GM23248 (cell line): ENCODE measurements at regions not wholly inside any gene's neighbourhood (a gene's known extent, or its start where the extent isn't known, plus 50 kb on each side); places are given as distances from the start of the nearest gene placed in this dataset.

ENCODE experiments used
- DNase-seq: peaks from one replicate; pipeline ENCODE4 v3.0.0-alpha.2; 2015
- H2AFZ ChIP-seq: fragments of 200-600 bp; sonication (generic); 2 replicates; pipeline ENCODE4 v1.6.1; 2016; ENCODE audit warnings: antibody characterized with exemption
- H3F3A ChIP-seq: fragments of 200-600 bp; sonication (generic); 2 replicates; pipeline ENCODE4 v1.6.1; 2016; ENCODE audit warnings: mild to moderate bottlenecking, antibody characterized with exemption, mixed run types; ENCODE audit not compliant: insufficient read depth
- H3K27ac ChIP-seq: fragments of 200-600 bp; sonication (generic); 2 replicates; pipeline ENCODE4 v1.5.1; 2016; ENCODE audit warnings: mild to moderate bottlenecking
- H3K27me3 ChIP-seq: fragments of 200-600 bp; sonication (generic); replicated peaks from 2 replicates; pipeline ENCODE4 v1.6.1; 2016; ENCODE audit warnings: mild to moderate bottlenecking; ENCODE audit not compliant: insufficient read depth
- H3K36me3 ChIP-seq: fragments of 200-600 bp; sonication (generic); 2 replicates; pipeline ENCODE4 v1.6.1; 2016; ENCODE audit warnings: low read depth, mild to moderate bottlenecking
- H3K4me1 ChIP-seq: fragments of 200-600 bp; sonication (generic); 2 replicates; pipeline ENCODE4 v1.6.1; 2016; ENCODE audit warnings: mild to moderate bottlenecking; ENCODE audit not compliant: insufficient read depth
- H3K4me2 ChIP-seq: fragments of 200-600 bp; sonication (generic); one replicate; pipeline ENCODE4 v1.6.1; 2016; ENCODE audit warnings: mild to moderate bottlenecking; ENCODE audit not compliant: unreplicated experiment
- H3K4me3 ChIP-seq: fragments of 200-600 bp; sonication (generic); 2 replicates; pipeline ENCODE4 v1.5.1; 2016; ENCODE audit warnings: mild to moderate bottlenecking
- H3K79me2 ChIP-seq: fragments of 200-600 bp; sonication (generic); 2 replicates; pipeline ENCODE4 v1.6.1; 2016; ENCODE audit warnings: mild to moderate bottlenecking; ENCODE audit not compliant: insufficient read depth
- H3K9ac ChIP-seq: fragments of 200-600 bp; sonication (generic); 2 replicates; pipeline ENCODE4 v1.6.1; 2016; ENCODE audit warnings: mild to moderate bottlenecking
- H3K9me2 ChIP-seq: fragments of 200-600 bp; sonication (generic); 2 replicates; pipeline ENCODE4 v1.6.1; 2016; ENCODE audit warnings: mixed run types, mild to moderate bottlenecking, moderate library complexity; ENCODE audit not compliant: insufficient read depth
- H3K9me3 ChIP-seq: fragments of 200-600 bp; sonication (generic); one replicate; pipeline ENCODE4 v1.6.1; 2017; ENCODE audit warnings: low read depth
- H4K20me1 ChIP-seq: fragments of 200-600 bp; sonication (generic); 2 replicates; pipeline ENCODE4 v1.6.0; 2016; ENCODE audit not compliant: insufficient read depth
- EZH2 ChIP-seq: fragments of 200-600 bp; sonication (generic); IDR thresholded peaks from 2 replicates; pipeline ENCODE4 v1.6.1; 2018; ENCODE audit warnings: antibody characterized with exemption, mild to moderate bottlenecking; ENCODE audit not compliant: insufficient read depth, poor library complexity, severe bottlenecking
- EZH2phosphoT487 ChIP-seq: fragments of 200-600 bp; sonication (generic); IDR thresholded peaks from 2 replicates; pipeline ENCODE4 v1.6.1; 2018; ENCODE audit warnings: antibody characterized with exemption, moderate library complexity, mild to moderate bottlenecking, low read depth; ENCODE audit not compliant: insufficient read depth
- WGBS, 2 experiments: methylation state at CpG; one replicate each; pipeline ENCODE4 v1.1.6; 2015 to 2017; ENCODE audit warnings: low lambda C conversion rate in 2 of 2, low coverage in 1 of 2; ENCODE audit errors: missing lambda C conversion rate in 2 of 2; 5-methylcytosine and 5-hydroxymethylcytosine counted together
- in situ Hi-C: fragments of 300-500 bp; cut with MboI; formaldehyde crosslinking; loops from 2 replicates; pipeline ENCODE4 v1.15.0; 2020

DNA sequence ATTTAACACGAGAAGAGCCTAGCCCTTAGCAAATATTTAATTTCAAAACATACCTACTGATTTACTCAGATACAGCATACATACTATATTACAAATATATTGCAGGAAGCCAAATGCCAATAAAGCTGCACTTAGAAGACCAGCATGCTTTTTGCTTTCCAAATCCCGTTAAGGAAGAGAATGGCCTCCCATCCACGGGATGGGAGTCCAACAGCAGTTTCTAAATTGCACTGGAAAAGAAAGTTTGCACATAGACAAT is 156.3 kb upstream of the FOXN3 start:
- Histone ChIP-seq H3K9me2 (no peaks in the 10 kb centered on the region), H3K27ac (no peak overlapping the region), H3K4me2 (no peak overlapping the region), H3K9me3 (no peaks in the 10 kb centered on the region), H3K36me3 (no peaks in the 10 kb centered on the region), H3F3A (0 out of 2 replicates have a peak, but pooled peaks cover under 1% of the 10 kb centered on the region), H2AFZ (no peak overlapping the region), H4K20me1 (no peaks in the 10 kb centered on the region), H3K79me2 (no peaks in the 10 kb centered on the region), H3K27me3 (no peaks in the 10 kb centered on the region), H3K9ac (no peak overlapping the region), H3K4me3 (no peak overlapping the region), H3K4me1 (no peaks in the 10 kb centered on the region)
- no peak for DNase-seq
- no peak for TF ChIP-seq EZH2
- TF ChIP-seq EZH2phosphoT487, result no peak
- in situ Hi-C loops, result no loop called here
- 97% methylated on average over 3 of the region's 3 CpGs for WGBS, 2 experiments

DNA sequence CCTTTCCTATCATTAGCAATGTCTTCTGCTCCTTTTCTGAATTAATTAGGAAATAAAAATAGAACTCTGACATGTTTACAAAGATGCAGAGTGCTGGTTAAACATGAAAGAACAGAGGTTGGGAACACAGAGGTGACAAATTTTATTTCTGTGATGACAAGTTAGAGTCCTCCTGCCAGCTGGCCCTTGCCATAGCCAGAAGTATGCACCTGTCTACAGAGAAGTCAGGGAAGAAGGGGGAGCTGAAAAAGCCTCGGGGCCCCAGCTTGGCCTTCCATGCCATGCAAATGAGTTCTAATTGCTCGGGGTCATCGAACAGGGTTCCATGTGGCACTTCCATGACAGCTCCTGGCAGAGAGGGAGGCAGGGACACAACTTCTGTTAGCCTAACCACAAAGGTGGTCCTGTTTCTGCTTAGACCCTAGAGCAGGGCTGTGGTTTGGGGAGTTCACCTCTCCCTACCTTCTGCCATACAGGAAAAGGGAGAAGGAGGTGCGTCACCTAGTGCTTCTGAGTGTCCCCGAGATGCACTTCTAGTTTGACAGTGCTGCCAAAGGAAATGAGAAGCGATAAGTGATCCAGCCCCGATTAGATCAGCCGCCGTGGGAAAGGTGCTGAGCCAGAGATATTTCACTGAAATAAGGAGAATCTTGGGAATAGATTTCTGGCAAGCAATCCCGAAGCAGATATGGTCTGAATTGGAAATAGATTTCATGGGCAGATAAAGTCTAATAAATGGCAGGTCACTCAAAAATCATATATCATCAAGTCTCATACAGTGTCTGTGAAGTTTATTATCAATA is 155.8 kb upstream of the FOXN3 start:
- H3K4me1 ChIP-seq, result no peaks in the 10 kb centered on the region
- no peaks in the 10 kb centered on the region for H3K9me2 ChIP-seq
- no peak overlapping the region for H3K4me3 ChIP-seq
- H3K27me3 ChIP-seq, result no peaks in the 10 kb centered on the region
- H3K9me3 ChIP-seq, result no peaks in the 10 kb centered on the region
- H3K36me3 ChIP-seq, result no peaks in the 10 kb centered on the region
- no peak overlapping the region for H3K4me2 ChIP-seq
- no peaks in the 10 kb centered on the region for H3K79me2 ChIP-seq
- no peaks in the 10 kb centered on the region for H4K20me1 ChIP-seq
- no peak overlapping the region for H3K9ac ChIP-seq
- TF ChIP-seq EZH2phosphoT487 (no peak), EZH2 (no peak)
- H3F3A ChIP-seq, result no peaks in the 10 kb centered on the region
- in situ Hi-C loops, result no loop called here
- no peak overlapping the region for H3K27ac ChIP-seq
- H2AFZ ChIP-seq, result no peak overlapping the region
- 79 to 82% methylated on average over 9 to 10 of the region's 10 CpGs for WGBS, 2 experiments
- no peak for DNase-seq

DNA sequence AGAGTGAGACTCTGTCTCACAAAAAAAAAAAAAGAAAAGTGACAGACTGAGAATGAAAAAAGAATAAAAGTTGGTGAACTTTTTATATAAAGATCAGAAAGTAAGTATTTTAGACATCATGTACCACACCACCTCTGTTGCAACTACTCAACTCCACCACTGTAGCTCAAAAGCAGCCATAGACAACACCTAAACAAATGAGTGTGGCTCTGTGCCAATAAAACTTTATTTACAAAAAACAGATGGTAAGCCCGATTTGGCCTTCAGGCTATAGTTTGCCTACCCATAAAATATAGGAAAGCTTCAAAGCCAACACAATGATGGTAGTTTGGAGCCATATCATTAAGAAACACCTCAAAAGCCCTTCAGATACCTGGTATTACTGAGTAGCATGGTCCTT is 154.5 kb upstream of the FOXN3 start:
- H2AFZ ChIP-seq, result no peak overlapping the region
- H3K27ac ChIP-seq, result no peak overlapping the region
- no peaks in the 10 kb centered on the region for H3K9me3 ChIP-seq
- H3K27me3 ChIP-seq, result no peaks in the 10 kb centered on the region
- no peak overlapping the region for H3K4me3 ChIP-seq
- 98 to 100% methylated on average over 1 of the region's 1 CpG for WGBS, 2 experiments
- H3K79me2 ChIP-seq, result no peaks in the 10 kb centered on the region
- no peak overlapping the region for H3K4me2 ChIP-seq
- H4K20me1 ChIP-seq, result no peaks in the 10 kb centered on the region
- no peaks in the 10 kb centered on the region for H3K36me3 ChIP-seq
- no peaks in the 10 kb centered on the region for H3K4me1 ChIP-seq
- DNase-seq, result no peak
- no peak for TF ChIP-seq EZH2phosphoT487
- no peak for TF ChIP-seq EZH2
- H3F3A ChIP-seq, result no peaks in the 10 kb centered on the region
- H3K9me2 ChIP-seq, result no peaks in the 10 kb centered on the region
- H3K9ac ChIP-seq, result no peak overlapping the region
- in situ Hi-C loops, result no loop called here

DNA sequence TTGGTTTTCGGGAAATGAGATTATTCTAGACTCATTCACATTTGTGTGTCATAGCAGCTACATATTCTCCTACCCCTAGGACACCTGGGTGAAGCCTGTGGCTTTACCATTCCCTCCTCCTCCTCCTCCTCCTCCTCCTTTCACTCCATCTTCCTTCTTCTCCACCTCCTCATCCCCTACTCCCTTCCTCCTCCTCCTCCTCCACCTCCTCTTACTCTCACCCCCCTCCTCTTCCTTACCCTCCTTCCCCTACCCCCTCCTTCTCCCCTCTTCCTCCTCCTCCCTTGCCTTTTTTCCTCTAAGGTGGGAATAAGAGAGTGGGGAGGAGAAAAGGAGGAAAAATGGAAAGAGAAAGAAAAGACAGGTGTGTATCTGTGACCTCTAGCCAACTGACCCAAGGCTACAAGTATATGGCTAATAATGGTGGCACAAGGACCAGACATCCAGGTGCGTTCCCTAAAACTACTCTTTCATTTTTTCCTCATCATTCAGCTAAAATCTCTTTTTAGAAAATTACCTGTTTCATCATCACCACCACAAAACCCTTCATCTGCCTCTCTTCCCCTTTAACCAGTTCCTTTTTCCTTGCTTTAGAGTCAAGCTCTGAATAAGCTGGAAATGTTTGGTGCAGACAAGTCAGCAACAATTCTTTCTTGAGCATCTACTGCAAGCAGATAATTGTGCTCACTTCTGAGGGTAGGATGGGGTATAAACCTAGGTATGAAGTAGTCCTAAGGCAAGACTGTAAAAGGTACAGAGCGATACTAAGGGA is 149.8 kb upstream of the FOXN3 start:
- TF ChIP-seq EZH2phosphoT487 (no peak), EZH2 (no peak)
- H3K79me2 ChIP-seq, result no peaks in the 10 kb centered on the region
- no peaks in the 10 kb centered on the region for H4K20me1 ChIP-seq
- H3K27ac ChIP-seq, result no peak overlapping the region
- H3K9me3 ChIP-seq, result no peaks in the 10 kb centered on the region
- no peaks in the 10 kb centered on the region for H3K9me2 ChIP-seq
- H3K27me3 ChIP-seq, result no peaks in the 10 kb centered on the region
- WGBS, 2 experiments, result 92 to 98% methylated on average over 3 of the region's 3 CpGs
- in situ Hi-C loops, result no loop called here
- H2AFZ ChIP-seq, result no peak overlapping the region
- no peak overlapping the region for H3K4me3 ChIP-seq
- peaks cover 7% of the 10 kb centered on the region for H3F3A ChIP-seq
- no peak for DNase-seq
- H3K4me2 ChIP-seq, result no peak overlapping the region
- H3K36me3 ChIP-seq, result no peaks in the 10 kb centered on the region
- H3K4me1 ChIP-seq, result peaks cover 8% of the 10 kb centered on the region
- no peak overlapping the region for H3K9ac ChIP-seq
